HCT116 (cell line): ENCODE measurements at regions not wholly inside any gene's neighbourhood (a gene's known extent, or its start where the extent isn't known, plus 50 kb on each side); places are given as distances from the start of the nearest gene placed in this dataset.

Experiments
- ATAC-seq: fragments of 200-7000 bp; cut with Tn5 transposase; 2 replicates; pipeline ENCODE4 v1.9.1; 2020; ENCODE audit warnings: mild to moderate bottlenecking, moderate library complexity
- BruUV-seq: library from RNA; stranded (reverse); fragments of 400-500 nt; replicated peaks from 2 replicates; lab custom pipeline; 2021; lab: Mats Ljungman, UMichigan
- CTCF ChIA-PET: fragments of 300-600 bp; sonication (Branson Sonifier 250); formaldehyde crosslinking; loops from one replicate; lab custom pipeline; 2021; ENCODE audit warnings: antibody characterized with exemption; lab: Charles Lee
- POLR2A ChIA-PET: fragments of 300-600, 350-600 bp; sonication (Branson Sonifier 250); formaldehyde crosslinking; loops from one replicate; lab custom pipeline; 2021; ENCODE audit warnings: antibody characterized with exemption; lab: Charles Lee
- RAD21 ChIA-PET, 2 experiments: fragments of 300-600 bp; sonication (Branson Sonifier 250); formaldehyde crosslinking; loops; one replicate each; lab custom pipeline; 2023; ENCODE audit warnings: low total read pairs in 2 of 2; ENCODE audit not compliant: uncharacterized antibody in 2 of 2, unreplicated experiment in 2 of 2, low non-redundant PET in 1 of 2; lab: Charles Lee
- DNase-seq: peaks from one replicate; pipeline ENCODE4 v3.0.0-alpha.2; 2010; ENCODE audit warnings: low read depth, low spot score
- H2AFZ ChIP-seq: fragments of 200-600 bp; shearing (Covaris generic), sonication (generic); 2 replicates; pipeline ENCODE4 v1.6.1; 2017; ENCODE audit warnings: low read depth, mixed run types, mixed read lengths, antibody characterized with exemption, low read length; ENCODE audit not compliant: poor library complexity, severe bottlenecking
- H3K27ac ChIP-seq: 2 replicates; pipeline ENCODE4 v1.5.1; 2012; ENCODE audit warnings: low read depth, low read length
- H3K27me3 ChIP-seq: fragments of 200-600 bp; sonication (generic); 2 replicates; pipeline ENCODE4 v1.6.1; 2016; ENCODE audit warnings: mixed run types, low read length, mixed read lengths; ENCODE audit not compliant: insufficient read depth
- H3K36me3 ChIP-seq, 2 experiments: fragments of 200-500 bp in 1 of 2; fragments of 200-600 bp in 1 of 2; sonication (Bioruptor generic) in 1 of 2; sonication (generic) in 1 of 2; 2 replicates each; pipeline versions ENCODE4 v1.5.1 to v1.6.1; 2014 to 2016; ENCODE audit warnings: low read length in 2 of 2, inconsistent platforms in 1 of 2, mixed read lengths in 1 of 2, mixed run types in 1 of 2; ENCODE audit not compliant: insufficient read depth in 2 of 2, control insufficient read depth in 1 of 2
- H3K4me1 ChIP-seq, 2 experiments: fragments of 200-600 bp in 1 of 2; sonication (generic) in 1 of 2; 2 replicates each; pipeline versions ENCODE4 v1.5.1 to v1.6.1; 2012 to 2017; ENCODE audit warnings: low read length in 2 of 2, inconsistent platforms in 1 of 2, mild to moderate bottlenecking in 1 of 2, mixed read lengths in 1 of 2, mixed run types in 1 of 2, moderate library complexity in 1 of 2; ENCODE audit not compliant: insufficient read depth in 2 of 2, control insufficient read depth in 1 of 2
- H3K4me2 ChIP-seq: fragments of 200-600 bp; sonication (generic); 2 replicates; pipeline ENCODE4 v1.6.1; 2017; ENCODE audit warnings: mixed run types, low read length, mixed read lengths
- H3K4me3 ChIP-seq, 2 experiments: fragments of 200-600 bp in 1 of 2; sonication (generic) in 1 of 2; replicated peaks in 1 of 2; 2 replicates each; pipeline ENCODE4 v1.5.1; 2011 to 2016; ENCODE audit warnings: low read length in 2 of 2, control low read depth in 1 of 2, low read depth in 1 of 2, mild to moderate bottlenecking in 1 of 2, mixed read lengths in 1 of 2, mixed run types in 1 of 2
- H3K79me2 ChIP-seq: fragments of 200-600 bp; sonication (generic); 2 replicates; pipeline ENCODE4 v1.6.1; 2017; ENCODE audit warnings: mild to moderate bottlenecking, mixed run types, low read length, moderate library complexity, mixed read lengths; ENCODE audit not compliant: insufficient read depth
- H3K9ac ChIP-seq: fragments of 200-600 bp; sonication (generic); 2 replicates; pipeline ENCODE4 v1.6.1; 2016; ENCODE audit warnings: low read length, mixed read lengths
- H3K9me2 ChIP-seq: fragments of 200-600 bp; sonication (generic), shearing (Covaris generic); 2 replicates; pipeline ENCODE4 v1.6.1; 2017; ENCODE audit warnings: mixed run types, mild to moderate bottlenecking, moderate library complexity; ENCODE audit not compliant: insufficient read depth
- H3K9me3 ChIP-seq, 2 experiments: fragments of 200-500 bp in 1 of 2; fragments of 200-600 bp in 1 of 2; sonication (Bioruptor generic) in 1 of 2; sonication (generic) in 1 of 2; 2 replicates each; pipeline ENCODE4 v1.6.1; 2014 to 2017; ENCODE audit warnings: low read length in 2 of 2, mixed read lengths in 2 of 2, inconsistent platforms in 1 of 2, low read depth in 1 of 2, mild to moderate bottlenecking in 1 of 2, mixed run types in 1 of 2, moderate library complexity in 1 of 2; ENCODE audit not compliant: control insufficient read depth in 1 of 2, insufficient read depth in 1 of 2
- H4K20me1 ChIP-seq: fragments of 200-600 bp; sonication (generic), shearing (Covaris generic); 2 replicates; pipeline ENCODE4 v1.6.1; 2017; ENCODE audit warnings: mixed run types, mild to moderate bottlenecking, moderate library complexity; ENCODE audit not compliant: insufficient read depth
- CBX3 ChIP-seq: IDR thresholded peaks from 2 replicates; pipeline ENCODE4 v1.6.1; 2012; ENCODE audit warnings: low read depth
- EGR1 ChIP-seq: IDR thresholded peaks from 2 replicates; pipeline ENCODE4 v1.6.1; 2012; ENCODE audit warnings: low read depth
- EZH2 ChIP-seq: fragments of 200-600 bp; sonication (generic); IDR thresholded peaks from 2 replicates; pipeline ENCODE4 v1.6.1; 2017; ENCODE audit warnings: antibody characterized with exemption, mixed run types
- FOSL1 ChIP-seq: IDR thresholded peaks from 2 replicates; pipeline ENCODE4 v1.6.1; 2012; ENCODE audit warnings: low read depth
- JUND ChIP-seq: IDR thresholded peaks from 2 replicates; pipeline ENCODE4 v1.6.1; 2012
- POLR2AphosphoS5 ChIP-seq: IDR thresholded peaks from 2 replicates; pipeline ENCODE4 v1.6.1; 2011; ENCODE audit warnings: mild to moderate bottlenecking, low read depth, low read length, moderate library complexity
- RAD21 ChIP-seq: IDR thresholded peaks from 2 replicates; pipeline ENCODE4 v1.6.1; 2012; ENCODE audit warnings: low read depth, mild to moderate bottlenecking
- SP1 ChIP-seq: IDR thresholded peaks from 2 replicates; pipeline ENCODE4 v1.6.1; 2012; ENCODE audit warnings: low read depth
- SRF ChIP-seq: IDR thresholded peaks from 2 replicates; pipeline ENCODE4 v1.6.1; 2012; ENCODE audit warnings: low read depth
- ZFX ChIP-seq: fragments of 450-650 bp; IDR thresholded peaks from 2 replicates; pipeline ENCODE4 v1.6.1; 2017
- intact Hi-C: fragments of 100-400 bp; cut with micrococcal nuclease; formaldehyde crosslinking; loops from 2 replicates; pipeline ENCODE4 v1.10.0; 2022
- TF ChIP-seq, protein P1 (sequence below), 3 experiments: fragments of 200-600 bp in 1 of 3; sonication (generic) in 1 of 3; IDR thresholded peaks in 2 of 3; conservative IDR thresholded peaks in 1 of 3; 2 replicates each; pipeline ENCODE4 v1.5.1; 2012 to 2017; ENCODE audit warnings: low read depth in 2 of 3, low read length in 2 of 3, antibody characterized with exemption in 1 of 3, borderline replicate concordance in 1 of 3, control low read depth in 1 of 3, mild to moderate bottlenecking in 1 of 3, mixed read lengths in 1 of 3, mixed run types in 1 of 3, moderate library complexity in 1 of 3; ENCODE audit not compliant: insufficient read depth in 1 of 3
- TF ChIP-seq, protein P2 (sequence below): IDR thresholded peaks from 2 replicates; pipeline ENCODE4 v1.6.1; 2011; ENCODE audit warnings: mild to moderate bottlenecking, low read length, moderate library complexity; ENCODE audit not compliant: insufficient replicate concordance; ENCODE audit errors: extremely low read depth
- TF ChIP-seq, protein P3 (sequence below): IDR thresholded peaks from 2 replicates; pipeline ENCODE4 v1.6.1; 2012

DNA sequence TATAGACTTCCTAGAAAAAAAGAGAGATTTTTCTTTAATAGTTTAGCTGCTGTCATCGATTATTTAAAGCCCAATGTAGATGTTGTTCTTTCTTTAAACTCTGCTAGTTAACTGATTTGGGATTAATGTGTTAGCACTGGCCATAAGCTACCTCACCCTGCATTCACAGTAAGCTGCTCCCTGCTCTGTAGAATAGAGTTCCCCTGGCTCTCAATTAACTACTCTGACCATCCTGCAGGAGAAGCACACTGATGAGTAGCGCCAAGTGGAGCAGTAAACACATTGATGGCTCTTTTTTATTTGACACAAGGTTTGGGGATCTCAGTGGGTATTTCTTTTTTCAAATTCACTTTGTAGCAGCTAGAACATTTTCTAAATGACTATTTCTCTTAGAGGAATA, 807.9 kb upstream of the ZNF608 start:
- H3K27ac ChIP-seq, result no peak overlapping the region

DNA sequence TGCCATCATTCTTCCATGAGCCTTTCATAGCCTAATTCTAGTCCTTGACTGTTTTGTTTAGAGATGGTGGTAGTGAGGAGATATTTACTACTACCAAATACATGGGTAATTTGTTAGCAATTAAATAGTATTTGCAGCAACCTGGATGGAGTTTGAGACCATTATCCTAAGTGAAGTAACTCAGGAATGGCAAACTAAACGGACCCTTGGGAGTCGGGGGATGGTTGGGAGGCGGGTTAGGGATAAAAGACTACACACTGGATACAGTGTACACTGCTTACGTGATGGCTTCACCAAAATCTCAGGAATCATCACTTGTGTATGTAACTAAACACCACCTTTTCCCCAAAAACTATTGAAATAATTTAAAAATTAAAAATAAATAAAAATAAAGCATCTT, 809.2 kb upstream of the ZNF608 start:
- Histone ChIP-seq H2AFZ (no peak overlapping the region), H3K4me2 (no peak overlapping the region), H3K36me3 (no peaks in the 10 kb centered on the region), H3K4me3 (no peak overlapping the region), H3K9me3 (no peaks in the 10 kb centered on the region), H3K4me1 (0 out of 4 replicates have a peak, but pooled peaks cover 0 to 4% of the 10 kb centered on the region in 2 experiments), H3K79me2 (no peaks in the 10 kb centered on the region), H3K9ac (no peak overlapping the region), H3K27ac (no peak overlapping the region), H4K20me1 (no peaks in the 10 kb centered on the region), H3K27me3 (no peaks in the 10 kb centered on the region), H3K9me2 (no peaks in the 10 kb centered on the region)
- ATAC-seq, result no peak
- ChIA-PET CTCF (no interaction called here), POLR2A (no interaction called here), RAD21 (no interaction called here)
- intact Hi-C loops, result no loop called here
- DNase-seq, result no peak
- no TSS peak for BruUV-seq
- no peak for TF ChIP-seq EZH2
- TF ChIP-seq SP1, result no peak
- no peak for TF ChIP-seq FOSL1
- TF ChIP-seq SRF, result no peak
- TF ChIP-seq POLR2AphosphoS5, result no peak
- TF ChIP-seq JUND, result no peak
- no peak for TF ChIP-seq RAD21
- TF ChIP-seq, protein P1, sequence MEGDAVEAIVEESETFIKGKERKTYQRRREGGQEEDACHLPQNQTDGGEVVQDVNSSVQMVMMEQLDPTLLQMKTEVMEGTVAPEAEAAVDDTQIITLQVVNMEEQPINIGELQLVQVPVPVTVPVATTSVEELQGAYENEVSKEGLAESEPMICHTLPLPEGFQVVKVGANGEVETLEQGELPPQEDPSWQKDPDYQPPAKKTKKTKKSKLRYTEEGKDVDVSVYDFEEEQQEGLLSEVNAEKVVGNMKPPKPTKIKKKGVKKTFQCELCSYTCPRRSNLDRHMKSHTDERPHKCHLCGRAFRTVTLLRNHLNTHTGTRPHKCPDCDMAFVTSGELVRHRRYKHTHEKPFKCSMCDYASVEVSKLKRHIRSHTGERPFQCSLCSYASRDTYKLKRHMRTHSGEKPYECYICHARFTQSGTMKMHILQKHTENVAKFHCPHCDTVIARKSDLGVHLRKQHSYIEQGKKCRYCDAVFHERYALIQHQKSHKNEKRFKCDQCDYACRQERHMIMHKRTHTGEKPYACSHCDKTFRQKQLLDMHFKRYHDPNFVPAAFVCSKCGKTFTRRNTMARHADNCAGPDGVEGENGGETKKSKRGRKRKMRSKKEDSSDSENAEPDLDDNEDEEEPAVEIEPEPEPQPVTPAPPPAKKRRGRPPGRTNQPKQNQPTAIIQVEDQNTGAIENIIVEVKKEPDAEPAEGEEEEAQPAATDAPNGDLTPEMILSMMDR (IDR thresholded peaks at IDR 0.05 in 2 of 3, conservative IDR thresholded peaks at IDR 0.05 in 1 of 3; ENCODE audit: borderline replicate concordance in 1 of 3, insufficient read depth in 1 of 3, low read depth in 2 of 3, low read length in 2 of 3), result no peak
- no peak for TF ChIP-seq CBX3
- TF ChIP-seq ZFX, result no peak
- TF ChIP-seq, protein P2, sequence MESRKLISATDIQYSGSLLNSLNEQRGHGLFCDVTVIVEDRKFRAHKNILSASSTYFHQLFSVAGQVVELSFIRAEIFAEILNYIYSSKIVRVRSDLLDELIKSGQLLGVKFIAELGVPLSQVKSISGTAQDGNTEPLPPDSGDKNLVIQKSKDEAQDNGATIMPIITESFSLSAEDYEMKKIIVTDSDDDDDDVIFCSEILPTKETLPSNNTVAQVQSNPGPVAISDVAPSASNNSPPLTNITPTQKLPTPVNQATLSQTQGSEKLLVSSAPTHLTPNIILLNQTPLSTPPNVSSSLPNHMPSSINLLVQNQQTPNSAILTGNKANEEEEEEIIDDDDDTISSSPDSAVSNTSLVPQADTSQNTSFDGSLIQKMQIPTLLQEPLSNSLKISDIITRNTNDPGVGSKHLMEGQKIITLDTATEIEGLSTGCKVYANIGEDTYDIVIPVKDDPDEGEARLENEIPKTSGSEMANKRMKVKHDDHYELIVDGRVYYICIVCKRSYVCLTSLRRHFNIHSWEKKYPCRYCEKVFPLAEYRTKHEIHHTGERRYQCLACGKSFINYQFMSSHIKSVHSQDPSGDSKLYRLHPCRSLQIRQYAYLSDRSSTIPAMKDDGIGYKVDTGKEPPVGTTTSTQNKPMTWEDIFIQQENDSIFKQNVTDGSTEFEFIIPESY, result no peak
- no peak for TF ChIP-seq EGR1
- TF ChIP-seq, protein P3, sequence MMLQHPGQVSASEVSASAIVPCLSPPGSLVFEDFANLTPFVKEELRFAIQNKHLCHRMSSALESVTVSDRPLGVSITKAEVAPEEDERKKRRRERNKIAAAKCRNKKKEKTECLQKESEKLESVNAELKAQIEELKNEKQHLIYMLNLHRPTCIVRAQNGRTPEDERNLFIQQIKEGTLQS, result no peak

More for the DNA sequence above, 807.9 kb upstream of the ZNF608 start:
- H3K9me2 ChIP-seq, result no peaks in the 10 kb centered on the region
- no peaks in the 10 kb centered on the region for H3K27me3 ChIP-seq
- 0 out of 4 replicates have a peak, but pooled peaks cover 0 to 3% of the 10 kb centered on the region in 2 experiments for H3K4me1 ChIP-seq
- no peak overlapping the region for H3K4me2 ChIP-seq
- no peaks in the 10 kb centered on the region for H3K79me2 ChIP-seq
- TF ChIP-seq, protein P3, result no peak
- H3K36me3 ChIP-seq, result no peaks in the 10 kb centered on the region
- DNase-seq (no peak), ATAC-seq (no peak)
- ChIA-PET CTCF (no interaction called here), RAD21 (no interaction called here), POLR2A (no interaction called here)
- no peak overlapping the region for H3K4me3 ChIP-seq
- H3K9me3 ChIP-seq, result no peaks in the 10 kb centered on the region
- H2AFZ ChIP-seq, result no peak overlapping the region
- no TSS peak for BruUV-seq
- H4K20me1 ChIP-seq, result no peaks in the 10 kb centered on the region
- H3K9ac ChIP-seq, result no peak overlapping the region
- intact Hi-C loops, result no loop called here
